ENCODE measurements at regions not wholly inside any gene's neighbourhood (a gene's known extent, or its start where the extent isn't known, plus 50 kb on each side); places are given as distances from the start of the nearest gene placed in this dataset.

DNA sequence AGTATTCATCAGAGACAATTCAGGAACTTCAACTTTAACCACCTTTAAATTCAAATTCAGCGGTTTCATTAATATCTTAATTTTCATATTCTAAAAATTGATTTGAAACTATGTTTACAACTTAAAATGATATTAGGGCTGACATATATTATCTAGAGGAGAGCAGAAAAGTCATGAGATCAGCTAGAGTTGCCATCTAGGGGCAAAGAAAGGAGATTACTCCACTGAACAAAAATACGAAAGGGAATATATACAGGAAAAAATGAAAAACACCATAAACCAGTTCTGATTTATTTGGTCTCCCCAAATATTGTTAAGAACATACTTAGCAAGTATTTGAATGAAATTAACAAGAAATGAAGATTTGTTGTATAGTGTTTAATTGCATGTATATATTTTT lies 946.3 kb downstream of the DTWD2 start:
- H3K27ac ChIP-seq, result no peak overlapping the region
- H2AFZ ChIP-seq, result no peak overlapping the region
- H3K4me2 ChIP-seq, result no peak overlapping the region
- no peaks in the 10 kb centered on the region for H3K9me3 ChIP-seq (ENCODE audit: insufficient read depth, low read depth)
- no peak overlapping the region for H3K4me3 ChIP-seq
- ChIA-PET CTCF (no interaction called here), POLR2A (ENCODE audit: unreplicated experiment) (no interaction called here)
- no peak for DNase-seq
- H3K9me2 ChIP-seq (ENCODE audit: insufficient read depth), result no peaks in the 10 kb centered on the region
- H3F3A ChIP-seq (ENCODE audit: insufficient read depth, low read depth), result no peaks in the 10 kb centered on the region
- no peaks in the 10 kb centered on the region for H3K4me1 ChIP-seq (replicated peaks; ENCODE audit: insufficient read depth)
- intact Hi-C loops (cut with micrococcal nuclease; ENCODE audit: unreplicated experiment), result no loop called here
- BruUV-seq (replicated peaks), result no TSS peak
- H3K27me3 ChIP-seq (ENCODE audit: insufficient read depth, low read depth), result no peaks in the 10 kb centered on the region
- H3K36me3 ChIP-seq (ENCODE audit: low read depth), result no peaks in the 10 kb centered on the region
- TF ChIP-seq EZH2 (IDR thresholded peaks at IDR 0.05; ENCODE audit: low read depth), result no peak
- TF ChIP-seq, protein P1, sequence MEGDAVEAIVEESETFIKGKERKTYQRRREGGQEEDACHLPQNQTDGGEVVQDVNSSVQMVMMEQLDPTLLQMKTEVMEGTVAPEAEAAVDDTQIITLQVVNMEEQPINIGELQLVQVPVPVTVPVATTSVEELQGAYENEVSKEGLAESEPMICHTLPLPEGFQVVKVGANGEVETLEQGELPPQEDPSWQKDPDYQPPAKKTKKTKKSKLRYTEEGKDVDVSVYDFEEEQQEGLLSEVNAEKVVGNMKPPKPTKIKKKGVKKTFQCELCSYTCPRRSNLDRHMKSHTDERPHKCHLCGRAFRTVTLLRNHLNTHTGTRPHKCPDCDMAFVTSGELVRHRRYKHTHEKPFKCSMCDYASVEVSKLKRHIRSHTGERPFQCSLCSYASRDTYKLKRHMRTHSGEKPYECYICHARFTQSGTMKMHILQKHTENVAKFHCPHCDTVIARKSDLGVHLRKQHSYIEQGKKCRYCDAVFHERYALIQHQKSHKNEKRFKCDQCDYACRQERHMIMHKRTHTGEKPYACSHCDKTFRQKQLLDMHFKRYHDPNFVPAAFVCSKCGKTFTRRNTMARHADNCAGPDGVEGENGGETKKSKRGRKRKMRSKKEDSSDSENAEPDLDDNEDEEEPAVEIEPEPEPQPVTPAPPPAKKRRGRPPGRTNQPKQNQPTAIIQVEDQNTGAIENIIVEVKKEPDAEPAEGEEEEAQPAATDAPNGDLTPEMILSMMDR (conservative IDR thresholded peaks at IDR 0.05), result no peak
- no peaks in the 10 kb centered on the region for H3K79me2 ChIP-seq (ENCODE audit: low read depth)
- H4K20me1 ChIP-seq (ENCODE audit: insufficient read depth), result no peaks in the 10 kb centered on the region; the same call in 1 of the 2 replicates

DNA sequence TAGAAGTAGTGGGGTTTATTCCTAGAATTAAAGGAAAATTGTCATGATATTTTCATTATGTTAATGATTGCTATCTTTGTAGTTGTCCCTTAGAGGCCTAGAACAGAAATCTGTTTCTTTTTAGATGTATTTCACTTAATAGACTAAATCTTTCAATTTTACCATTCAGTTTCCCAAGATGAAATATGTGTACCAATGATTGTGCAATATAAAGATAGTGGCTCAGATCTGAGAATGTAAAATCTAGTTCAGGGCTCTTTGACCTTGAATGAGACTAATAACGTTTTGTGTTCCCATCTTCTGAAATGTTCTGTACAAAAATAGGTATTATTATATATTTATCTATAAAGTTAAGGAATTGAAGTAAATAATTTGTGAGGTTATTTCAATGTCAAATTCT lies 947.9 kb downstream of the DTWD2 start:
- no TSS peak for BruUV-seq (replicated peaks)
- no peaks in the 10 kb centered on the region for H3K36me3 ChIP-seq (ENCODE audit: low read depth)
- POLR2A ChIA-PET (ENCODE audit: unreplicated experiment), result no interaction called here
- no peak for DNase-seq
- no peak for TF ChIP-seq EZH2 (IDR thresholded peaks at IDR 0.05; ENCODE audit: low read depth)
- TF ChIP-seq, protein P1 (conservative IDR thresholded peaks at IDR 0.05), result no peak
- no peaks in the 10 kb centered on the region for H3K27me3 ChIP-seq (ENCODE audit: insufficient read depth, low read depth)
- H3K79me2 ChIP-seq (ENCODE audit: low read depth), result no peaks in the 10 kb centered on the region
- no peak overlapping the region for H3K4me2 ChIP-seq
- H3K9me3 ChIP-seq (ENCODE audit: insufficient read depth, low read depth), result no peaks in the 10 kb centered on the region
- H3F3A ChIP-seq (ENCODE audit: insufficient read depth, low read depth), result no peaks in the 10 kb centered on the region
- H3K4me1 ChIP-seq (replicated peaks; ENCODE audit: insufficient read depth), result no peaks in the 10 kb centered on the region
- H3K4me3 ChIP-seq, result no peak overlapping the region
- no peak overlapping the region for H3K27ac ChIP-seq
- H4K20me1 ChIP-seq (ENCODE audit: insufficient read depth), result no peaks in the 10 kb centered on the region; the same call in 1 of the 2 replicates
- intact Hi-C loops (cut with micrococcal nuclease; ENCODE audit: unreplicated experiment), result no loop called here
- no peak overlapping the region for H2AFZ ChIP-seq
- CTCF ChIA-PET, result no interaction called here
- no peaks in the 10 kb centered on the region for H3K9me2 ChIP-seq (ENCODE audit: insufficient read depth)

DNA sequence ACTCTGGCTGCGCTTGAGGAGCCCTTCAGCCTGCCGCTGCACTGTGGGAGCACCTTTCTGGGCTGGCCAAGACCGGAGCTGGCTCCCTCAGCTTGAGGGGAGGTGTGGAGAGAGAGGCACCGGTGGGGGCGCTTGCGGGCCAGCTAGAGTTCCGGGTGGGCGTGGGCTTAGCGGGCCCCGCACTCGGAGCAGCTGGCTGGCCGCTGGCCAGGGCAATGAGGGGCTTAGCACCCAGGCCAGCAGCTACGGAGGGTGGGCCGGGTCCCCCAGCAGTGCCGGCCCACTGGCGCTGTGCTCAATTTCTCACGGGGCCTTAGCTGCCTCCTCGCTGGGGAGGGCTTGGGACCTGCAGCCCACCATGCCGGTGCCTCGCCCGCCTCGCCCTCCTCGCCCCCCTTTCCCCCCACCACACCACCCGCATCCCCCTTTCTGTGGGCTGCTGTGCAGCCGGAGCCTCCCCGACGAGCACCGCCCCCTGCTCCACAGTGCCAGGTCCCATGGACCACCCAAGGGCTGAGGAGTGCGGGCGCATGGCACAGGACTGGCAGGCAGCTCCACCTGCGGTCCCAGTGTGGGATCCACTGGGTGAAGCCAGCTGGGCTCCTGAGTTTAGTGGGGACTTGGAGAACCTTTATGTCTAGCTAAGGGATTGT lies 954.5 kb downstream of the DTWD2 start:
- no peak overlapping the region for H3K4me2 ChIP-seq
- ChIA-PET CTCF (no interaction called here), POLR2A (ENCODE audit: unreplicated experiment) (no interaction called here)
- TF ChIP-seq, protein P1 (conservative IDR thresholded peaks at IDR 0.05), result no peak
- no peak for TF ChIP-seq EZH2 (IDR thresholded peaks at IDR 0.05; ENCODE audit: low read depth)
- H3K36me3 ChIP-seq (ENCODE audit: low read depth), result no peaks in the 10 kb centered on the region
- H4K20me1 ChIP-seq (ENCODE audit: insufficient read depth), result no peaks in the 10 kb centered on the region
- intact Hi-C loops (cut with micrococcal nuclease; ENCODE audit: unreplicated experiment), result no loop called here
- no peak for DNase-seq
- BruUV-seq (replicated peaks), result no TSS peak
- no peaks in the 10 kb centered on the region for H3K79me2 ChIP-seq (ENCODE audit: low read depth)
- no peak overlapping the region for H3K4me3 ChIP-seq
- no peaks in the 10 kb centered on the region for H3K9me2 ChIP-seq (ENCODE audit: insufficient read depth)
- H2AFZ ChIP-seq, result no peak overlapping the region
- H3K27me3 ChIP-seq (ENCODE audit: insufficient read depth, low read depth), result no peaks in the 10 kb centered on the region
- H3K4me1 ChIP-seq (replicated peaks; ENCODE audit: insufficient read depth), result no peaks in the 10 kb centered on the region
- H3K9me3 ChIP-seq (ENCODE audit: insufficient read depth, low read depth), result no peaks in the 10 kb centered on the region
- no peaks in the 10 kb centered on the region for H3F3A ChIP-seq (ENCODE audit: insufficient read depth, low read depth)
- H3K27ac ChIP-seq, result no peak overlapping the region
